Dedifferentiated amniotic fluid mesenchymal stem cell (primary cell): ENCODE measurements at regions not wholly inside any gene's neighbourhood (a gene's known extent, or its start where the extent isn't known, plus 50 kb on each side); places are given as distances from the start of the nearest gene placed in this dataset.

Source experiments
- DNase-seq: peaks from one replicate; pipeline ENCODE4 v3.0.0-alpha.2; 2016; ENCODE audit errors: extremely low spot score

DNA sequence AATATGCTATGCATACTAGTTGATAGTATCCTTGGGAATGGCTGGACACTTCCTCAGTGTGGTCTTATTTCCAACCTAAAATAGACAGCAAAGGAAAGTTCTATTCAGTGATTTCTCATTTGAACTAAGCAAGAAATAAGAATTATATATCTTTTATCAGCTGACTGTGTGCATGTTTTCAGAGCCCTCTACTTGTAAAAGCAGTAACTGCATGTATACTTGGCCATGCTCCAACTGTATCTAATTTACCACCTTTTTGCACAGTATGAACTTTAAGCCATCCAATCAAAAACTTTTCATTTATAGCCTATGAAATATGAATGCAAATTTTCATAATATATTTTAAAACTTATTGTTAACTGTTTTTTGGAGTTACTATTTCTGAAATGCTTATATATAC is 136.4 kb upstream of the PCDH9 start:
- no peak for DNase-seq

DNA sequence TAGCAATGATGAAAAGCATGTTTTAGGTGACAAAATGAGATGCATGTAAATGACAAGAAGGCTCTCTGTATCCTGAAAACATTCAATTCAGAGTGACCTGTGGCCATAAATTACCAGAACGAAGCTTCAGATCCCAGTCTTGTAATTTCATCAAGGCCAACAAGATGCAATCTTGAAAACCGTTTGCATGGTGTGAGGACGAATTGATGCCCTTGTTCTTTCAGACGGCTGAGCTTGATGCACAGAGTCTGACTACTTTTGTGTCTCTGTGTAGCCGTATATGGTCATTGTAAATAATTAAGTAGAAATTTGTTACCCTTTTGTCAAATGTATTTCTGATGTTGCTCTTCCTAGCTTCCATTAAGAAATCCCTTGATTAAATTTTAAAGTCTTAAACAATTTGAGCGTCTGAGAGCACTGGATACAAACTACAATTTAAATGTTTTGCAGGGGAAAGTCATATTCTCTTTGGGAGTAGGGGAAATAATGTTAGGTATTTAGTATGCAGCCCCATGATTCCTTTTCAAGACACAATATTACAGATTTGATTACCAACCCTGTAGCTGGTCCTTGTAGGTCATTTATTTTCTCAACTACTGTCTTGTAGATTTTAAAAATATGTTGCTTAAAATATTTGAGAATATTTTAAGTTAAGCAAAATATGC is 125.8 kb upstream of the PCDH9 start:
- no peak for DNase-seq

GRCh38 chr13:67353941-67354340 is 123.8 kb upstream of the PCDH9 start:
- DNase-seq, result no peak

- DNase-seq, result no peak
These were observed 122.9 kb upstream of the PCDH9 start for GRCh38 chr13:67353031-67353430.

DNA sequence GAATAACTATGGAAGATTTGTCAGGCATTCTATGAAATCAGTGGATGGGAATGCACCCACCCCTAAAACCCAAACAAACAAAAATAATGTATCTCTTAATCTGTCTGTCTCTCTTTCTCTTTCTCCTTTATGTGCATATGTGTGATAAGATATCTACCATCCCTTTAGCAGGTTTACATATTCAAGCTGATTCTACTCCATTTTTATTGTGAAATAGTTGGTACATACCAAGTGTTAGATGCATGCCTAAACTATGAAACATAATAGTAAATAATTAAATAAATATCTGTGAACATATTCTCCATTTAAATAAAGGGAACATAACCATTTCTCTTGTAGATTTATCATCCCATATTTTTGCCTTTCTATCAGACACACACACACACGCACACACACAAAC is 121.8 kb upstream of the PCDH9 start:
- DNase-seq, result no peak

- DNase-seq, result no peak
These were observed 121.0 kb upstream of the PCDH9 start for GRCh38 chr13:67351114-67351513.

DNA sequence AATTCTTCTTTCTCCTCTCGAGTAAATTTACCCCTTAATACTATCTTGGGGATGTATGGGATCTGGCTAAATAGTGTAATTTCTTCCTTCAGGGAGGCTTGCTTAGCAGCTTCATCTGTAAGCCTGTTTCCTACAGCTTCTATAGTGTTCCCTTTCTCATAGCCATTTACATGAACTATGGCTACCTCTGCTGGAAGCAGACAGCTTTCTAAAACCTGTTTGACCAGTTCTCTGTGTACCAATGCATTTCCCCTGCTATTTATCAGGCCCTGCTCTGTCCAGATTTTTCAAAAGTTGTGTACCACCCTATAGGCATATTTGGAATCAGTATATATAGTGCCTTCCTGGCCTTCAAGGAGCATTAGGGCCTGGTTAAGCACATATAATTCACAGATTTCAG is 113.6 kb upstream of the PCDH9 start:
- no peak for DNase-seq

DNA sequence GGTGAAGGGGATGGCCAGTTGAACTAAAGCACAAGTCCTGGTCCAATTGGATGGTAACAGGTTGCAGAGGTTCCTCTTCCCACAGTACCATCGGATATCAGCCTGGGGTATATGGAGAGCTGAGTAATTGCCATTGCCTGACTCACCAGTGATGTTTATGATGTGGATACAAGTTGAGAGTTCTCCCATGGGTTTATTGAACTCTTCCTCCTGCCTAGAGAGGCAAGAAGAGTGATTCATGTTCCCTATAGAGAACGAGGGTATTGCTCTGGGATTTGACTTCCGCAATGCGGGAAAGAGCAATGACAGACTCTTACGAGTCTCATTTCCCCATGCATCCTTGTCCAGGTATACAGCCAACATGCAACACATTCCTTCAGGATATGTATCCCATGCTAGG is 111.3 kb upstream of the PCDH9 start:
- DNase-seq, result no peak

- DNase-seq, result no peak
These were observed 100.0 kb upstream of the PCDH9 start for GRCh38 chr13:67330149-67330548.

- no peak for DNase-seq
These were observed 98.8 kb upstream of the PCDH9 start for GRCh38 chr13:67328895-67329294.

- no peak for DNase-seq
These were observed 88.7 kb upstream of the PCDH9 start for GRCh38 chr13:67318860-67319259.

GRCh38 chr13:67318398-67318797 is 88.3 kb upstream of the PCDH9 start:
- DNase-seq, result no peak

GRCh38 chr13:67314405-67314804 is 84.3 kb upstream of the PCDH9 start:
- DNase-seq, result no peak

DNA sequence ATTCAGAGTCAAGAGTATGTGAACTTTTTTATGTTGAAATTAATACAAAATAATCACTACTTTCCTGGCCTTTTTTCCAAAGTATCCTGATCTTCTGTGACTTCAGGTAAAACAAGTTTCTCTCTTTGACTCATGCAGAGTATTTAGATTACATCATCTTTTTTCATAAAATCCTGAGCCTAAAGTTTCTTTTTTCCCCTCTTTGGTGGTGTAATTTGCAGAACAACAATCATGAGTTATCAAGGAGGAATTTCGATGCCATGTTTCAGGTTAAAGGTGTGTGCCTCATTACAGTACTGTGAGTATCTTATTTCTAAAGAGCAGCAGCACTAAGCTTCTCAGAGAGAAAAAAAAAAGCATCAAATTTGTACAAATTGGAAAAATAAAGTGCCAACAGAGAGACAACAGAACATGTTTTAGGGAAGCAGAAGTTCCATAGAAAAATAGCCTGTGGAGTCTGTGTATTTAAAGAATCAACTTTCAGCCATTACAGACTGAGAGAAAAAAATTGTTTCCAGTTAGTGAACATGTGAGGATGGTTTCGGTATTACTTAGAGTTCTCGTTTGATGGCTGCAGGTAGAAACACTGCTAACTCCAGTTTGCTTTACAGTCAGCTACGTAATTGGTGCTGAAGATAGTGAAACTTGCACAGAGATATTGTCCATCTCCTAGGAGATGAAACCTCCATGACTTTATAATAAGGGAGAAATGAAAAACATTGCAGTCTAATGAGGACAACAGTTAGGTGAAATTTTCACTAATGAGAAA is 78.1 kb upstream of the PCDH9 start:
- DNase-seq, result no peak

DNA sequence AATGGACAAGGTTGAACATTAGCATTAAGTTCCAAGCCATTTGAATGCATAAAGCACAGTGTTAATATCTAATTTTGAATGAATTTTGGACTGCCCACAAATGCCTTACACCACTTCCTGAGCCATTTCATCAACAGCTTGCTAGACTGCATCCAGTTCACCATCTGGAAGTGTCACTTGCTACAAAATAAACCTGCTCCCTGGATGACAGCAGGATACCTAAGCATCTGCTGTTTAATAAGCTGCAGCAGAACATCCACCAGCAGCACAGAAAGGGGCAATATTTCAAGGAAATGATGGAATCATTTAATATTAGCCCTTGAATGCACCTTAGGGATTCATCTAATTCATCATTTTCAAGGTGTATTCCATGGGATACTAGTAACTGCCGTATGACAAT is 76.6 kb upstream of the PCDH9 start:
- no peak for DNase-seq

DNA sequence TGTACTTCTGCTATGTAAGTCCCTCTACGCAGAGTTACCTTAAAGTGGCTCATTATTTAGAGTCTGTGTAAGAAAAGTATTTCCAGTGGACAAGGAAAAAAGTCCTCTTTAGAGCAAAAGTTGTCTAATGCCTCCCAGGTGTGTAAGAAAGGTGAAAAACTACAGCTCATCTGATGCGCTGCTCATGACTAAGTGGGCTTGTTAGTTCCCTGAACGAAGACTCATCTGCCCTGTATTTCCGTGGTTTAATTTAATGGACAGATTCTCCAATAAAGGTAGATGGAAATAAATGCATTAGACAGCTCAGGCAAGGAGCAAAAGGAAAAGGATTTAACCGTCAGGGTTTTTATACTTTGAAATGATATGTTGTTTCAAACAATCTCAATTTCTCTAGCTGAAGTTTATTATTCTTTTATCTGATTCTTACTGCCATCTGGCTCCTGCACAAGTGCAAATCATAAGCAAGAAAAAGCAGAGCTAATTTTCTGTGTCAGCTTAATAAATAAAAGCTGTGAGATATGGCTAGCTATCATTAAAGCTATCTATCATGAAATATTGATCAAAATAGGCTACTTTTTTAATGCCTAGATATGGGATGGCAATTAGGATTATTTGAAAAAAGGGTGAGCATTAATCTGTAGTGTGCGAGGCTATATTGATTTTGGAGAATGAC is 73.7 kb upstream of the PCDH9 start:
- no peak for DNase-seq

DNA sequence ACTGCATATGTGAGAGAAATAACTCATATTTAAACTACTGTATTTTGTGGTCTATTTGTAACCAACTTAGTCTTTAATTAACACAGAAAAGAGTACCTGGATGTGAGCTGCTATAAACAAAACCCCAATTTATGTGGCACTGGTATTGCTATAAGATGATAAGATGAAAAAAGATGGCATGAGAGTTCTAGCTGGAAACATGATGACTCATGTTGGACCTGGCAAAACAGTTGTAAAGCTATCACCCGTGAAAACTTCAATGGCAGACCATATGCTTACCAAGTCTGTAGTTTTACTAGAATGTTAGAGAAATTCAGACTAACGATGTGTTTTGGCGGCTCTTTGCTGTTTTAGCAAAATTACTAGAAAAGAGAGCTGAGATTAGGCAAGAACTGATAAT is 69.6 kb upstream of the PCDH9 start:
- DNase-seq, result no peak

GRCh38 chr13:67299072-67299635 is 69.0 kb upstream of the PCDH9 start:
- peak; percentile 45 for DNase-seq

- no peak for DNase-seq
These were observed 68.2 kb upstream of the PCDH9 start for GRCh38 chr13:67298297-67298696.

DNA sequence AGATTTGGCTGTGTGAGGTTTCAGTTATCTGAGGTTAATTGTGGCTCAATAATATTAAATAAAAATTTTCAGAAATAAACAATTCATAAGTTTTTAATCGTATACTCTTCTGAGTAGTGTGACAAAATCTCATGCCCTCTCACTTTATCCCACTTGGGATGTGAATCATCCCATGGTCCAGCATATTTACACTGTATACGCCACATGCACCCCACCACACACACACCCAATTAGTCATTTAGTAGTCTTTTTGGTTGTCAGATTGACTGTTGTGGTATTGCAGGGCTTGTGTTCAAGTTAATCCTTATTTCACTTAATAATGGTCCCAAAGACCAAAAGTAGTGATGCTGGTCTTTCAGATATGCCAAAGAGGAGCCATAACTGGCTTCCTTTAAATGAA is 66.4 kb upstream of the PCDH9 start:
- DNase-seq, result no peak

DNA sequence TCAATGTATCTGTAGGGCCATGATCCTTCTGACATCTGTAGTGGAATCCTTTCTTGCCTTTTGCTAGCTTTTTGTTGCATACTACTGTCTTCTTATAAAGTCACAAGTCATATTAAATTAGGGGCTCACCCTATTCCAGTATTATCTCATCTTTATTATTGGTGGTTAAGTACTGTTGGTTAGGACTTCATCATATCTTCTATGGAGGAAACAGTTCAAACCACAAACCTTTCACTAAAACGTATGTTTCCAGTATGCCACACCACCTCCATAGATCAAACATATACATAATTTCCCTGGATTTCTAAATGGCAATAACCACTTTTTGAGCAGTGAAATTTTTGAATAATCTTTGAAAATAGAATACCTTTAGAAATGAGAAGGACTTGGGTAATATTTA is 62.8 kb upstream of the PCDH9 start:
- DNase-seq, result no peak

DNA sequence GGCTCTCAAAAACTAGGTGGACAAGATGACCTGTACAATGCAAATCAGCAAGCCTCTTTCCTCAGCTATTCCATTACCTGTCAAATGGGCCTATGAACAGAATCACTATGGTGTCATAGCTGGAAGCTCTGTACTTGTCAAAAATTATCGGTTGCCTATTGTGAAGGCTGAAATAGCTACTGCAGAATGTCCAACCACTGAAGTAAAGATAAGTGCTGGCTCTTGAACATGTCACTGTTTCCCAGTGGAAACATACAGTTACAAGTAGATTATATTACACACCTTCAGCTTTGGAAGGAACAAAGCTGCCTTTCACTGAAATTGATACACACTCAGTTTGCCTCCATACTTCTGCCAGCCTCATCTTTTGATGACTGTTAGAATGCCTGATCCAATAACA is 55.5 kb upstream of the PCDH9 start:
- no peak for DNase-seq

- DNase-seq, result no peak
These were observed 53.5 kb upstream of the PCDH9 start for GRCh38 chr13:67283637-67284036.
